GM21367 (cell line): ENCODE measurements at regions not wholly inside any gene's neighbourhood (a gene's known extent, or its start where the extent isn't known, plus 50 kb on each side); places are given as distances from the start of the nearest gene placed in this dataset.

Source experiments
- ATAC-seq: cut with Tn5 transposase; IDR thresholded peaks from one replicate; pipeline ENCODE4 v1.9.1; 2021; ENCODE audit not compliant: unreplicated experiment

DNA sequence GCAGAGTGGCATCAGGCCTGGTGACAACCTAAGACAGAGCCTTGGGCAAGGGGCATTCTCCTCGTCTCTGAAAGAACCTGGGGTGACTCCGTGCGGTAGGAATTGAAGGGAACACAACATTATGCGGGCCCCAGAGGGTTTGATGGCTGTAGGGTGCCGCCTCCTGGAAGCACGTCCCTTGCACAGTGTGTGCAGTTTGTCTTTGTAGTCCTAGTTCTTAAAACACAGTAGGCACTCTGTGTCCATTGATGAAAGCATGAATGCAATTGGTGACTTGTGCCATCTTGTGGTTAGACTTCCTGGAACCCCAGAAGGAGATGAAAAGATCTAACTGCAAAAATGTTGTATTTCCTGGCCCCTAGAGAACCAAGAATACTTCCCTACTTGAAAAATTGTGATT is 279.8 kb downstream of the UTP18 start:
- ATAC-seq: no peak

DNA sequence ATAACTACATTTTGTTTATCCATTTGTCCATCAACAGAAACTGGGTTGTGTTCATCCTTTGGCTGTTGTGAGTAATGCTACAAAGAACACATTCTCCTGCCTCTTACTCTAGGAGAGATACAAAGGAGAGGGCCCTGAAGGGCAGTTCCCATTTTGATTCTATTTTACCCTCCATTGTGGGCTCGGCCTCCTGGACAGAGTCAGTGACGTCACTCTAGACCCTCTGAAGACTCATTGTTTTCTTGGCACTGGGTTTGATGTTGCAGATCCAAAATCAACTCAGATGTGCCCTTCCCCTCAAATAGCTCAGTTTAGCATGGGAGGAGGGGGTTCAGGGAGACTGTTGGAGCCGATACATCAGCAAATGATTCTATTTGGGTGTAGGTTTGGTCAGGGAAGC is 280.9 kb downstream of the UTP18 start:
- ATAC-seq: no peak

DNA sequence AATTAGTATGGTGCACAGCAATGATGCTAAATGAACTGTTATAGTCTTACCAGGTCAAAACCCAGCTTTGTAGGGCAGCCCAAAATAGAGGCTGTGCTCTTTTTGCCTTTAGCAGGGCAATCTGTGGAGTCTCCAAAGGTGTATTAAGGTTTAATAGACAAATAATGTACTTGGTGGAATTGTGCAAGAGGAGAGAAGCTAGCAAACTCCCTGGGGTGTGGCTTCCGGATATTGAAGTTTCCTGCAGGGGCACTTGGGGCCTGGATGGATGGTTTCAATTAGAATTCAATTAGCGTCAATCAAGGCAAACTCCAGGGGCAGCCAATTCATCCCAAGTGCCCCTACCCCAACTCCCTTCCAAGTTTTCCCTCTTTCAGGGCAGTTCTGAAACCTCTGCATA is 285.8 kb downstream of the UTP18 start:
- ATAC-seq: no peak

DNA sequence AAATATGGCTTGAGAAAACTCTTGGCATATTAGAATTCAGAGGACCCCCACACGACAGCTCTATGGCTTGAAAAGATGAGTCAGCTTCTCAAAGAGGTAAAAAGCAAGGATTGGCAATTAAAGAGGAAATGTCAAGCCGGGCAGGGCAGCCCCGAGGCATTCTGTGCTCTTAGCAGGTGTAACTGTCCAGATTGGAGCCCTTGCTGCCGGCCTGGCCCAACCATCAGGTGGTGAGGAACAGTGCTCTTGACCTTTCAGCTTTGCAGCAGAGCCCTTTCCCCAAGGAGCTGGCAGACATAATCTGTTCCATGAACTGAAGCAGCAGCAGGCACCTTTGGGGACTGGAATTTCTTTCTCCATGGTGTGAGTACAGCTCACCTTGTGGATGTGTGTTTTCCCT is 287.8 kb downstream of the UTP18 start:
- no peak for ATAC-seq

DNA sequence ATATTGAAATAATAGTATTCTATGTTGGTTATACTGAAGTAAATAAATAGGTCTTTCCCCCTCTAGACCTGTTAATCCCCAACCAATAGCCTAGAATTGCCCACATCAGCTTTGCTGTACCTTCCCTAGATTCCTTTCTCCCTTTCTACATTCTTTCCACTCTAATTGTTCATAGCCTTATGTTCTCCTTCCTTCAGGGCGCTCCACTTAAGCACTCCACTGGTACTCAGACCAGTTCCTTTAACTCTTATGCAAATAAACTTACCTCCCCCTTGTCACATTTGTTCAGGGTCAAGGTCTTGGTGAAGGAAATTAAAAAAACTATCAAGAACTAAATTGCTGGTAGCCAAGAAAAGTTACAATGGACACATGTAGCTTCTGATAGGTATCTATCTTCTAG is 294.8 kb downstream of the UTP18 start:
- no peak for ATAC-seq

DNA sequence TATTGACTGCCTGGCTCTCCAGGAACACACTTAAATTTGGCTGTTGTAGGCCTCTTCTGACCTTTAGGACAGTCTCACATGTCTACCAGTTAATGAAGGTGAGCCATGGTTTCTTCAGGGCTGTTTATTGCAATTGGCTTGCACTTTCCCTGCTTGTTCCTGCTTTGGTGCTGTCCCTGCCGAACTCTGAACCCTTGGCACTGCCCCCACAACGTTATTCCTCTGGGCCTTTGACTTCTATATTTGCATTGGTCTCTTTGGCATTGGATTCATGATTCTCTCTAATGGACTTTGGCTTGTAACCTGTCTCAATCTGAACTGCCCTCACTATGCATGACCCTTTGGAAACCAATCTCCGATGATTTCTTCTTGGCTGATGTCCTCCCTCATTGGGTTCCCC is 299.4 kb downstream of the UTP18 start:
- ATAC-seq: no peak

DNA sequence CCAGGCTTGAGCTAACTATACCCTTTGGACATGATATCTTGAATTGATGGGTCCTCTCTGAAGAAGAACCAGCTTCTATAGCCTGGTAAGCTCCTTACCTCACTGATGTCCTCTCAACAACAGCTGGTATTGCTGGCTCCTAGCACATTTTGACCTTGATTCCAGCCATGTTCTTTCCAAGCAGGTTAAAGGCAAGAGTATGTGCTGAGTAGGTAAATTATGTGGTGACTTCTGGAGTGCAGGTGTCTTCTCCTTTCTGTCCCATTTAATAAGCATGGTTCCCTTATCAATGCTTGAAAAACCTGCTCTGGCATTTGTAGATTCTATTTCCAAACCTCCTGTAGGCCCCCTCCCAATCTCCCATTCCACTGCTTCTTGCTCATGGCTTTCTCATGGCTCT is 300.1 kb downstream of the UTP18 start:
- no peak for ATAC-seq

DNA sequence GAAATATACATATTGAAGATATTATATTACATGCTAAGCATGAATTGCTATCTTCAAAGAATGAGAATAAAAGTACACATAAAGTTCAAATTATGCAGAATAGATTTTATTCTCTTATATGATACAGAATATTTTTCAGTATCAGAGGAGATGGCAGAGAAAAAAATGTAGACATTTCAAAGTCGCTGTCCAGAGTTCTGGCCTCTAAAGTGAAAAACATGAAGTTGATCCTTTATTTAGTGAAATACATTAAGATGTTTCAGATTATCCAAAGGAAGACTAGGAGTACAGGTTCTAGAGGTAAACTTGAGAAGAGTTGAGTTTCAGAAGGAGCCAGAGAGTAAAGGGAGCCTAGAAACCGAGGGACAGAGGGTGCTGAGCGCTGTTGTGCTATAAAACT is 303.6 kb downstream of the UTP18 start:
- no peak for ATAC-seq

DNA sequence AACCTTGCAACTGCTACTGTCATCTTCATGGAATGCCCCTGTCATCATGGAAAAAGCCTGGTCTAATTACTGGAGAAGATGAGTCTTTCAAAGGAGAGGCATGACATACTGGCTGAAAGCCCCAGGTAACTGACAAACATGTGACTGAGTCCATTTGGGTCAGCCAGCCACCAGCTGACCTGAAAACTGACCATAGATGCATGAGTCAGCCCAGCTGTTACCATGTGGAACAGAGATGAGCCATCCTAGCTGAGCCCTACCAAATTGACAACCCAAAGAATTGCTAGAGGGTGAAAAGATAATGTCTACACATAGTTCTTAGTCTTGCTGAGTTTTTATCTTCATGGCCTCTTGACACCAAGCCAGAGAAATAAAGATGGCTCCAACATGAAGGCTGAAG is 311.8 kb downstream of the UTP18 start:
- no peak for ATAC-seq
